ENCODE measurements at regions not wholly inside any gene's neighbourhood (a gene's known extent, or its start where the extent isn't known, plus 50 kb on each side); places are given as distances from the start of the nearest gene placed in this dataset.

- DNase-seq = no peak
Measured at GRCh38 chr6:30806581-30807183, 62.3 kb upstream of the IER3 start.

GRCh38 chr6:30804333-30804732, 60.0 kb upstream of the IER3 start:
- no peak for DNase-seq

GRCh38 chr6:30802731-30803130, 58.4 kb upstream of the IER3 start:
- no peak for DNase-seq

- no peak for DNase-seq
Measured at GRCh38 chr6:30801950-30802349, 57.6 kb upstream of the IER3 start.

GRCh38 chr6:30800871-30801270, 56.5 kb upstream of the IER3 start:
- DNase-seq = no peak

- no peak for DNase-seq
Measured at GRCh38 chr6:30799210-30799609, 54.9 kb upstream of the IER3 start.

GRCh38 chr6:30798494-30798893, 54.1 kb upstream of the IER3 start:
- no peak for DNase-seq

- no peak for DNase-seq
Measured at GRCh38 chr6:30795549-30796293, 51.4 kb upstream of the IER3 start.
